Osteoblast (primary cell): ENCODE measurements at regions not wholly inside any gene's neighbourhood (a gene's known extent, or its start where the extent isn't known, plus 50 kb on each side); places are given as distances from the start of the nearest gene placed in this dataset.

Source experiments
- DNase-seq: peaks from one replicate; pipeline ENCODE4 v3.0.0; 2011; ENCODE audit warnings: low spot score, mixed read lengths; ENCODE audit not compliant: insufficient read length; ENCODE audit errors: missing footprints
- H2AFZ ChIP-seq: 2 replicates; pipeline ENCODE4 v1.6.0; 2011; ENCODE audit warnings: mild to moderate bottlenecking, low read length
- H3K27ac ChIP-seq: 2 replicates; pipeline ENCODE4 v1.5.1; 2011; ENCODE audit warnings: mild to moderate bottlenecking, low read depth, low read length, moderate library complexity
- H3K27me3 ChIP-seq: 2 replicates; pipeline ENCODE4 v1.6.0; 2012; ENCODE audit warnings: mild to moderate bottlenecking, control low read depth, inconsistent platforms, low read length, moderate library complexity; ENCODE audit not compliant: insufficient read depth
- H3K36me3 ChIP-seq: 2 replicates; pipeline ENCODE4 v1.5.1; 2011; ENCODE audit warnings: mild to moderate bottlenecking, low read length, control low read depth, moderate library complexity; ENCODE audit not compliant: insufficient read depth
- H3K4me1 ChIP-seq: 2 replicates; pipeline ENCODE4 v1.5.1; 2011; ENCODE audit warnings: mild to moderate bottlenecking, low read length, control low read depth, moderate library complexity; ENCODE audit not compliant: insufficient read depth
- H3K4me2 ChIP-seq: 2 replicates; pipeline ENCODE4 v1.6.0; 2011; ENCODE audit warnings: mild to moderate bottlenecking, low read length; ENCODE audit not compliant: insufficient read depth
- H3K4me3 ChIP-seq: fragments of 200-600 bp; sonication (generic); 3 replicates; pipeline ENCODE4 v1.5.1; 2012; ENCODE audit warnings: mild to moderate bottlenecking, low read length, inconsistent platforms; ENCODE audit not compliant: insufficient read depth
- H3K79me2 ChIP-seq: 2 replicates; pipeline ENCODE4 v1.6.0; 2012; ENCODE audit warnings: mild to moderate bottlenecking, low read length, control low read depth, inconsistent platforms; ENCODE audit not compliant: insufficient read depth
- H3K9me3 ChIP-seq: 2 replicates; pipeline ENCODE4 v1.5.1; 2011; ENCODE audit warnings: low read depth, low read length, control low read depth
- H4K20me1 ChIP-seq: 2 replicates; pipeline ENCODE4 v1.6.0; 2012; ENCODE audit warnings: mild to moderate bottlenecking, low read length, control low read depth; ENCODE audit not compliant: insufficient read depth
- TF ChIP-seq, protein P1 (sequence below): IDR thresholded peaks from 2 replicates; pipeline ENCODE4 v1.5.1; 2011; ENCODE audit warnings: mild to moderate bottlenecking, low read depth, low read length, moderate library complexity; ENCODE audit errors: extremely low read depth

DNA sequence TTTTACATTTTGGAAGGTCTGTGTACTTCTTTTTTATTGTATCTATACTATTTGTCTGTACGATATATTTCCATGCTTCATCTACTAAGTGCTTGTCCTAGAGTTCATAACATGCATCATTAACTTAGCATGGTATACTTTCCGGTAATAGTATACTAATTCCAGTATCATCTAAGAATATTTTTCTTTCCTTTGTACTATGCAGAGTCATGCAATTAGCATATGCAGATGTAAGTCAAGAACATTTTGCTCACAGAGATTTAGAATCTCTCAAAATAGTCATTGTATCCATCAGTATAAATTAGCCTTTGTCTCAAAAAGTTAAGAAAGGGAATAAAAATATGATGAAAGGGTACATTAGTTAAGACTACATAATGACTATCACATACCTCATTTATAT, 770.4 kb upstream of the GRAMD2B start:
- H3K79me2 ChIP-seq: no peaks in the 10 kb centered on the region
- H3K36me3 ChIP-seq: no peaks in the 10 kb centered on the region
- TF ChIP-seq, protein P1, sequence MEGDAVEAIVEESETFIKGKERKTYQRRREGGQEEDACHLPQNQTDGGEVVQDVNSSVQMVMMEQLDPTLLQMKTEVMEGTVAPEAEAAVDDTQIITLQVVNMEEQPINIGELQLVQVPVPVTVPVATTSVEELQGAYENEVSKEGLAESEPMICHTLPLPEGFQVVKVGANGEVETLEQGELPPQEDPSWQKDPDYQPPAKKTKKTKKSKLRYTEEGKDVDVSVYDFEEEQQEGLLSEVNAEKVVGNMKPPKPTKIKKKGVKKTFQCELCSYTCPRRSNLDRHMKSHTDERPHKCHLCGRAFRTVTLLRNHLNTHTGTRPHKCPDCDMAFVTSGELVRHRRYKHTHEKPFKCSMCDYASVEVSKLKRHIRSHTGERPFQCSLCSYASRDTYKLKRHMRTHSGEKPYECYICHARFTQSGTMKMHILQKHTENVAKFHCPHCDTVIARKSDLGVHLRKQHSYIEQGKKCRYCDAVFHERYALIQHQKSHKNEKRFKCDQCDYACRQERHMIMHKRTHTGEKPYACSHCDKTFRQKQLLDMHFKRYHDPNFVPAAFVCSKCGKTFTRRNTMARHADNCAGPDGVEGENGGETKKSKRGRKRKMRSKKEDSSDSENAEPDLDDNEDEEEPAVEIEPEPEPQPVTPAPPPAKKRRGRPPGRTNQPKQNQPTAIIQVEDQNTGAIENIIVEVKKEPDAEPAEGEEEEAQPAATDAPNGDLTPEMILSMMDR: no peak
- no peak for DNase-seq
- no peaks in the 10 kb centered on the region for H3K27me3 ChIP-seq
- H2AFZ ChIP-seq: no peak overlapping the region
- no peaks in the 10 kb centered on the region for H3K9me3 ChIP-seq
- H3K4me1 ChIP-seq: no peaks in the 10 kb centered on the region
- no peak overlapping the region for H3K4me3 ChIP-seq
- H4K20me1 ChIP-seq: no peaks in the 10 kb centered on the region
- H3K27ac ChIP-seq: no peak overlapping the region
- no peak overlapping the region for H3K4me2 ChIP-seq

DNA sequence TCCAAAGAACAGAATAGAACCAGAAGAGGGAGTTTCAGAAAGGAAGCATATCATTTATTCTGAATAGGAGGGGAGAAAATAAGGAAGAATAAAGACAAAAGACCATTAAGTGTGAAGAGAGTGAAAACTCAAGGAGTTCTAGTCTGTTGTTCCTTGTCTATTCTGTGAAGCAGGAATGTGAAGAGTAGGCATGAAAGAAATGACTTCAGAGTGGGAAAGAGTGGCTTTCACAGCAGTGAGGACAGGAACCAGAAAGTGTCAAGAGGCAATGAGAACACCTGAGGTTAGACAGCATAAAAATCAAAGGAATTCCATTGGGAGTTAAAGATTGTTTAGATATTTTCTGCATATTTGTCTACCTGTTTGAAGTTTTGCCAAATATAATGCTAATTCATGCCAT, 768.8 kb upstream of the GRAMD2B start:
- DNase-seq: no peak
- TF ChIP-seq, protein P1: no peak
- H3K4me1 ChIP-seq: no peaks in the 10 kb centered on the region
- no peaks in the 10 kb centered on the region for H3K27me3 ChIP-seq
- H3K36me3 ChIP-seq: no peaks in the 10 kb centered on the region
- no peak overlapping the region for H3K27ac ChIP-seq
- no peak overlapping the region for H3K4me2 ChIP-seq
- H3K9me3 ChIP-seq: no peaks in the 10 kb centered on the region
- H3K79me2 ChIP-seq: no peaks in the 10 kb centered on the region
- no peaks in the 10 kb centered on the region for H4K20me1 ChIP-seq
- H2AFZ ChIP-seq: no peak overlapping the region
- no peak overlapping the region for H3K4me3 ChIP-seq

DNA sequence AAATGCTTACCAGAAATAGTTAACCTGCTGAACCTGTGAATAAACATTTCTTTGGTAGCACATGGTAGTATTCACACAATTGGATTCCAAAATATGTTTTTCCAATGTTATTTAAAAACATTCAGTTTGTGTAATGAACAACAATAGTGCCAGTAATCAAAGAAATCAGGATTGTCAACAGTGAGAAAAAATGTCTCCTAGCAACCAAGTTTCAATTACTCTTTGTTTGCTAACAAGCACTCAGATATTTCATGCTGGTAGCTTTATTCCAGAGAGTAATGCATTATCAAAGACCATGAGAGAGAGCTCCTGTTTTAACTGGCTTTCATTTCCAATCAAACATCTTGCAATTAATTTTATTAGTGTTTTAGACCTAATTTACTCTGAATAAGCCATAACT, 768.1 kb upstream of the GRAMD2B start:
- DNase-seq: no peak
- Histone ChIP-seq H3K79me2 (no peaks in the 10 kb centered on the region), H3K4me3 (no peak overlapping the region), H3K27ac (no peak overlapping the region), H4K20me1 (no peaks in the 10 kb centered on the region), H3K4me1 (peaks cover 6% of the 10 kb centered on the region), H3K4me2 (no peak overlapping the region), H3K27me3 (no peaks in the 10 kb centered on the region), H2AFZ (no peak overlapping the region), H3K9me3 (no peaks in the 10 kb centered on the region), H3K36me3 (no peaks in the 10 kb centered on the region)
- TF ChIP-seq, protein P1: no peak

DNA sequence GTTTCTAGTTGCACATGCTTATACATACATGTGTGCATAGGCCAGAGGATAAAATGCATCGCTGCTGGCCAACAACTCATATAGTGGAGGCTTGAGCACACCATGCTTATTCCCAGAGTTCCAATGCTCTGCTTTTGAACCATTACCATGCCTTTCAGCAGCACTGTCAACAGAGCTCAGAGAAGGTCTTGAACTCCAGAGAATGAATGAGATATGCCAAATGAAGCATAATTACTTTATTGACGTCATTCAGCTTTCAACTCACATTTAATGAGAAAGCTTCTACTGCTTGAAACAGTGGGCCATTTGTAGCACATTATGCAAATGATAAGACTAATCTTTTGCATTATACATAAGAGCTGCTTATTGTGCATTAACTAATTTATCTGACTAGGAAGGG, 765.3 kb upstream of the GRAMD2B start:
- H3K4me3 ChIP-seq: no peak overlapping the region
- no peaks in the 10 kb centered on the region for H3K79me2 ChIP-seq
- H3K4me1 ChIP-seq: peaks cover 10% of the 10 kb centered on the region
- H3K27me3 ChIP-seq: no peaks in the 10 kb centered on the region
- no peaks in the 10 kb centered on the region for H4K20me1 ChIP-seq
- H3K9me3 ChIP-seq: no peaks in the 10 kb centered on the region
- H2AFZ ChIP-seq: no peak overlapping the region
- no peak overlapping the region for H3K4me2 ChIP-seq
- TF ChIP-seq, protein P1: no peak
- DNase-seq: no peak
- H3K36me3 ChIP-seq: no peaks in the 10 kb centered on the region
- H3K27ac ChIP-seq: no peak overlapping the region
